ENCODE measurements at regions not wholly inside any gene's neighbourhood (a gene's known extent, or its start where the extent isn't known, plus 50 kb on each side); places are given as distances from the start of the nearest gene placed in this dataset.

DNA sequence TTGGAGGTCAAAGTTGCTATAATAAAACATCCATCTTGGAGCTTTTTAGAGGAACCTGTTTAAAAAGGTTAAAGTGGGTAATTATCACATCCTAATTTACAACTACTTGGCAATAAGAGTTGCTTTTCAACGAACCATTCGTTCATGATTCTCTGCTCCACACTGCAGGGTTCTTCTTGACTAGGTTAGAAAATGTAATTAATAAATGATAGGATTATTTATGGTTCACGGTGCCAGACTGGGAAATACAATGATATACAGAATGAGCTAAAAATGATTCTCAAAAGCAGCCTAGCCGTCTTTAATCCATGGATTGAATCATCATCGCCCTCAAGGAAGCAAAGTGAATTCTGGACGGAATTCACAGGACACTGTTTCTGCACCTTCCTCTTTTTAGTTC lies 291.2 kb downstream of the TEX29 start:
- Histone ChIP-seq H3K27ac (ENCODE audit: insufficient read depth, low read length) (no peak overlapping the region), H3K36me3 (ENCODE audit: control insufficient read depth, insufficient read depth, low read length) (no peaks in the 10 kb centered on the region), H3K9me3 (ENCODE audit: control insufficient read depth, insufficient read depth, low read depth, low read length) (no peaks in the 10 kb centered on the region), H2AFZ (ENCODE audit: low read length) (no peak overlapping the region), H3K27me3 (ENCODE audit: control insufficient read depth, insufficient read depth, low read length) (no peaks in the 10 kb centered on the region), H3K4me3 (replicated peaks in 1 of 4; ENCODE audit: control extremely low read depth in 1 of 4, insufficient read depth in 1 of 4, low read depth in 3 of 4, low read length in 4 of 4) (no peak overlapping the region), H4K20me1 (ENCODE audit: control insufficient read depth, extremely low read depth, insufficient read depth, low read length) (no peaks in the 10 kb centered on the region), H3K9ac (ENCODE audit: insufficient read depth, low read length) (no peak overlapping the region), H3K79me2 (ENCODE audit: control insufficient read depth, insufficient read depth, low read length) (no peaks in the 10 kb centered on the region), H3K4me2 (ENCODE audit: extremely low read depth, insufficient read depth, low read length) (no peak overlapping the region), H3K4me1 (ENCODE audit: control insufficient read depth, extremely low read depth, insufficient read depth, low read length) (no peaks in the 10 kb centered on the region)
- TF ChIP-seq CTCF (conservative IDR thresholded peaks at IDR 0.05 in 1 of 2, IDR thresholded peaks at IDR 0.05 in 1 of 2; ENCODE audit: low read depth in 1 of 2, low read length in 2 of 2) (no peak), EZH2 (IDR thresholded peaks at IDR 0.05; ENCODE audit: low read length, missing control alignments) (no peak)
- no peak for DNase-seq (ENCODE audit: low read depth in 2 of 2)

- Histone ChIP-seq H3K4me2 (ENCODE audit: extremely low read depth, insufficient read depth, low read length) (no peak overlapping the region), H2AFZ (ENCODE audit: low read length) (no peak overlapping the region), H3K27ac (ENCODE audit: insufficient read depth, low read length) (no peak overlapping the region), H3K9ac (ENCODE audit: insufficient read depth, low read length) (no peak overlapping the region), H3K36me3 (ENCODE audit: control insufficient read depth, insufficient read depth, low read length) (no peaks in the 10 kb centered on the region), H3K4me1 (ENCODE audit: control insufficient read depth, extremely low read depth, insufficient read depth, low read length) (no peaks in the 10 kb centered on the region), H3K4me3 (replicated peaks in 1 of 4; ENCODE audit: control extremely low read depth in 1 of 4, insufficient read depth in 1 of 4, low read depth in 3 of 4, low read length in 4 of 4) (no peak overlapping the region), H3K27me3 (ENCODE audit: control insufficient read depth, insufficient read depth, low read length) (no peaks in the 10 kb centered on the region), H3K9me3 (ENCODE audit: control insufficient read depth, insufficient read depth, low read depth, low read length) (no peaks in the 10 kb centered on the region), H3K79me2 (ENCODE audit: control insufficient read depth, insufficient read depth, low read length) (no peaks in the 10 kb centered on the region), H4K20me1 (ENCODE audit: control insufficient read depth, extremely low read depth, insufficient read depth, low read length) (no peaks in the 10 kb centered on the region)
- no peak for DNase-seq (ENCODE audit: low read depth in 2 of 2)
- no peak for TF ChIP-seq CTCF (conservative IDR thresholded peaks at IDR 0.05 in 1 of 2, IDR thresholded peaks at IDR 0.05 in 1 of 2; ENCODE audit: low read depth in 1 of 2, low read length in 2 of 2)
- no peak for TF ChIP-seq EZH2 (IDR thresholded peaks at IDR 0.05; ENCODE audit: low read length, missing control alignments)
These were observed 292.4 kb downstream of the TEX29 start for GRCh38 chr13:111612886-111613285.

- no peak for DNase-seq (ENCODE audit: low read depth in 2 of 2)
- H3K36me3 ChIP-seq (ENCODE audit: control insufficient read depth, insufficient read depth, low read length): no peaks in the 10 kb centered on the region
- no peak overlapping the region for H3K27ac ChIP-seq (ENCODE audit: insufficient read depth, low read length)
- H3K9ac ChIP-seq (ENCODE audit: insufficient read depth, low read length): no peak overlapping the region
- H3K4me3 ChIP-seq (replicated peaks in 1 of 4; ENCODE audit: control extremely low read depth in 1 of 4, insufficient read depth in 1 of 4, low read depth in 3 of 4, low read length in 4 of 4): no peak overlapping the region
- H3K4me2 ChIP-seq (ENCODE audit: extremely low read depth, insufficient read depth, low read length): no peak overlapping the region
- no peaks in the 10 kb centered on the region for H3K27me3 ChIP-seq (ENCODE audit: control insufficient read depth, insufficient read depth, low read length)
- no peaks in the 10 kb centered on the region for H4K20me1 ChIP-seq (ENCODE audit: control insufficient read depth, extremely low read depth, insufficient read depth, low read length)
- no peaks in the 10 kb centered on the region for H3K79me2 ChIP-seq (ENCODE audit: control insufficient read depth, insufficient read depth, low read length)
- no peaks in the 10 kb centered on the region for H3K4me1 ChIP-seq (ENCODE audit: control insufficient read depth, extremely low read depth, insufficient read depth, low read length)
- TF ChIP-seq CTCF (conservative IDR thresholded peaks at IDR 0.05 in 1 of 2, IDR thresholded peaks at IDR 0.05 in 1 of 2; ENCODE audit: low read depth in 1 of 2, low read length in 2 of 2) (no peak), EZH2 (IDR thresholded peaks at IDR 0.05; ENCODE audit: low read length, missing control alignments) (no peak)
- H2AFZ ChIP-seq (ENCODE audit: low read length): no peak overlapping the region
- H3K9me3 ChIP-seq (ENCODE audit: control insufficient read depth, insufficient read depth, low read depth, low read length): no peaks in the 10 kb centered on the region
These were observed 293.6 kb downstream of the TEX29 start for GRCh38 chr13:111614009-111614408.
